Loucy (cell line): ENCODE measurements at regions not wholly inside any gene's neighbourhood (a gene's known extent, or its start where the extent isn't known, plus 50 kb on each side); places are given as distances from the start of the nearest gene placed in this dataset.

ENCODE experiments used
- EZH2phosphoT487 ChIP-seq: fragments of 200-600 bp; IDR thresholded peaks from 2 replicates; pipeline ENCODE4 v1.6.1; 2018; ENCODE audit warnings: antibody characterized with exemption, mild to moderate bottlenecking, moderate library complexity, borderline replicate concordance
- TF ChIP-seq, protein P1 (sequence below): fragments of 200-600 bp; sonication (generic); conservative IDR thresholded peaks from 2 replicates; pipeline ENCODE4 v1.5.1; 2014; ENCODE audit warnings: mild to moderate bottlenecking, antibody characterized with exemption, low read length

DNA sequence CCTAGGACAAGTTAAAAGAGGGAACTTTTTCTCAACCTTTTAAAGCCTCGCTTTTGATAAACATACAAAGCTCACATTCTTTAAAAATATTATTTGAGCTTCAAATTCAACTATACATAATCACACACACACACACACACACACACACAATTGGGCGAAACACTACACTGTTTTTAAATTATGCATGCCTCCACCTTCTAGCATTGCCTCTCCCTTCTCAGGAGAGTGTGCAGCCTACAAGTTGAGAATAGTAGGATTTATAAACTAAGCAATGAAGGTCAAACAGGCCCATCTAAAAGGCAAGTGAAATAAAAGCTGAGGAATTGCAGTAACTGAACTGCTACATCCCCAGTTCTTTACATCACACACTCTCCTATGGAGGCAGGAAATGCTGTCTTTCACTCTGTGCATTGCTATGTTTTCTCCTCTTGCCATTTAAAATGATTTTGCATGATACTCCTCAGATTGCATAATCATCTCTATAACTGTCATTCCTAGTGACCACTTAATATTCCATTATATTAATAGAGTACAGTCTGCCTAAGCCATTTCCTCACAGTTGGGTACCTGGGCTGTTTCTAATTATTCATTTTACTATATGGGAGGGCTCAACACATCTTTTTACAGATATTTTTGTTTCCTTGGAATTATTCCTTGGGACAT is 92.5 kb upstream of the KCNE2 start:
- TF ChIP-seq, protein P1, sequence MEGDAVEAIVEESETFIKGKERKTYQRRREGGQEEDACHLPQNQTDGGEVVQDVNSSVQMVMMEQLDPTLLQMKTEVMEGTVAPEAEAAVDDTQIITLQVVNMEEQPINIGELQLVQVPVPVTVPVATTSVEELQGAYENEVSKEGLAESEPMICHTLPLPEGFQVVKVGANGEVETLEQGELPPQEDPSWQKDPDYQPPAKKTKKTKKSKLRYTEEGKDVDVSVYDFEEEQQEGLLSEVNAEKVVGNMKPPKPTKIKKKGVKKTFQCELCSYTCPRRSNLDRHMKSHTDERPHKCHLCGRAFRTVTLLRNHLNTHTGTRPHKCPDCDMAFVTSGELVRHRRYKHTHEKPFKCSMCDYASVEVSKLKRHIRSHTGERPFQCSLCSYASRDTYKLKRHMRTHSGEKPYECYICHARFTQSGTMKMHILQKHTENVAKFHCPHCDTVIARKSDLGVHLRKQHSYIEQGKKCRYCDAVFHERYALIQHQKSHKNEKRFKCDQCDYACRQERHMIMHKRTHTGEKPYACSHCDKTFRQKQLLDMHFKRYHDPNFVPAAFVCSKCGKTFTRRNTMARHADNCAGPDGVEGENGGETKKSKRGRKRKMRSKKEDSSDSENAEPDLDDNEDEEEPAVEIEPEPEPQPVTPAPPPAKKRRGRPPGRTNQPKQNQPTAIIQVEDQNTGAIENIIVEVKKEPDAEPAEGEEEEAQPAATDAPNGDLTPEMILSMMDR, result no peak
- TF ChIP-seq EZH2phosphoT487, result no peak
